ENCODE measurements at regions not wholly inside any gene's neighbourhood (a gene's known extent, or its start where the extent isn't known, plus 50 kb on each side); places are given as distances from the start of the nearest gene placed in this dataset.

- no peak for ATAC-seq
- 49% methylated on average over 4 of the region's 4 CpGs for WGBS, 2 donors
- intact Hi-C loops (cut with DNase I), result loop anchor here in 1 of 10 donors (5.0 kb wide), 1 partner anchor 117 kb away; no protein-coding TSS in a partner anchor
Measured at GRCh38 chr9:4424891-4425290, 65.4 kb upstream of the SLC1A1 start.

DNA sequence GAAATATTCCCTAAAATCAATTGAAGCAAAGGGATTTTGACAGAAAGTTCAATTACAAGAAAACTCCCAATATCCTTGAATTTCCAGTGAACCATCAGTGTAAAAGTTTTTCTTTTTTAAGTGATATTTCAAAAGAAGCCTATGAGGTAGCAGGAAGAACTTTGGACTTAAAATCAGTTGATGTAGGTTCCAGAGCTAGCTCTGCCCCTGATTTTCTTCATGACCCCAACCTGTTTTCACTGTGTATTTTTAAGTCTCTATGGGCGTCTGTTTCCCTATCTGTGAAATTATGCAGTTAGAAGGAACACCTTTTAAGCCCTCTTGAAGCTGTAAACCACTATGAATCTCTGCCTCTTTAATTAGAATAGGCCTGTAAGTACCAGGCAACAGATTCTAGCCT lies 66.2 kb upstream of the SLC1A1 start:
- H3K27ac ChIP-seq, result no peak overlapping the region
- H3K4me3 ChIP-seq, result no peak overlapping the region
- ATAC-seq (no peak), DNase-seq (no peak)
- H3K4me1 ChIP-seq, result peaks cover 0 to 11% (median 0%) of the 10 kb centered on the region in 9 donors
- WGBS, 2 donors, result 78 to 88% methylated on average over 1 of the region's 1 CpG
- TF ChIP-seq CTCF (IDR thresholded peaks at IDR 0.05), result no peak
- no peaks in the 10 kb centered on the region for H3K36me3 ChIP-seq
- no peaks in the 10 kb centered on the region for H3K27me3 ChIP-seq
- intact Hi-C loops (cut with DNase I), result loop anchor here in 1 of 10 donors (5.0 kb wide), 1 partner anchor 118 kb away; no protein-coding TSS in a partner anchor
- H3K9me3 ChIP-seq, result no peaks in the 10 kb centered on the region

More at GRCh38 chr9:4424891-4425290, 65.4 kb upstream of the SLC1A1 start:
- peaks cover 0 to 11% (median 0%) of the 10 kb centered on the region in 9 donors for H3K4me1 ChIP-seq
- H3K27ac ChIP-seq, result peak overlapping the region in 1 of 10 donors; percentile 10
- TF ChIP-seq CTCF (IDR thresholded peaks at IDR 0.05), result no peak
- H3K27me3 ChIP-seq, result no peaks in the 10 kb centered on the region
- no peaks in the 10 kb centered on the region for H3K9me3 ChIP-seq
- no peaks in the 10 kb centered on the region for H3K36me3 ChIP-seq
- H3K4me3 ChIP-seq, result no peak overlapping the region
- no peak for DNase-seq

- no peak for DNase-seq
- Histone ChIP-seq H3K9me3 (no peaks in the 10 kb centered on the region), H3K36me3 (no peaks in the 10 kb centered on the region), H3K27ac (no peak overlapping the region), H3K4me3 (no peak overlapping the region), H3K4me1 (peaks cover 0 to 11% (median 0%) of the 10 kb centered on the region in 9 donors), H3K27me3 (no peaks in the 10 kb centered on the region)
- intact Hi-C loops (cut with DNase I), result loop anchor here in 1 of 10 donors (5.0 kb wide), 1 partner anchor 119 kb away; no protein-coding TSS in a partner anchor
- 78 to 82% methylated on average over 4 of the region's 4 CpGs for WGBS, 2 donors
- ATAC-seq, result no peak
- no peak for TF ChIP-seq CTCF (IDR thresholded peaks at IDR 0.05)
Measured at GRCh38 chr9:4423207-4423610, 67.1 kb upstream of the SLC1A1 start.

- TF ChIP-seq CTCF (IDR thresholded peaks at IDR 0.05), result no peak
- WGBS, 2 donors, result 42 to 66% methylated on average over 2 of the region's 2 CpGs
- ATAC-seq, result no peak
Measured at GRCh38 chr9:4422495-4422894, 67.8 kb upstream of the SLC1A1 start.

More at GRCh38 chr9:4422495-4422894, 67.8 kb upstream of the SLC1A1 start:
- Histone ChIP-seq H3K4me3 (no peak overlapping the region), H3K4me1 (peaks cover 0 to 14% (median 0%) of the 10 kb centered on the region in 9 donors), H3K27me3 (no peaks in the 10 kb centered on the region), H3K27ac (no peak overlapping the region), H3K9me3 (no peaks in the 10 kb centered on the region), H3K36me3 (no peaks in the 10 kb centered on the region)
- intact Hi-C loops (cut with DNase I), result loop anchor here in 1 of 10 donors (5.0 kb wide), 1 partner anchor 120 kb away; no protein-coding TSS in a partner anchor
- DNase-seq, result no peak
